Ishikawa (cell line): ENCODE measurements at regions not wholly inside any gene's neighbourhood (a gene's known extent, or its start where the extent isn't known, plus 50 kb on each side); places are given as distances from the start of the nearest gene placed in this dataset.

ENCODE experiments used
- CEBPB ChIP-seq: IDR thresholded peaks from 2 replicates; pipeline ENCODE4 v1.6.1; 2012
- CREB1 ChIP-seq: IDR thresholded peaks from 2 replicates; pipeline ENCODE4 v1.6.1; 2012; ENCODE audit warnings: low read depth
- EGR1 ChIP-seq: IDR thresholded peaks from 2 replicates; pipeline ENCODE4 v1.6.1; 2012
- EP300 ChIP-seq: IDR thresholded peaks from 2 replicates; pipeline ENCODE4 v1.6.1; 2012; ENCODE audit warnings: borderline replicate concordance
- FOXM1 ChIP-seq: IDR thresholded peaks from 2 replicates; pipeline ENCODE4 v1.6.1; 2012; ENCODE audit warnings: low read depth, borderline replicate concordance
- MAX ChIP-seq: IDR thresholded peaks from 2 replicates; pipeline ENCODE4 v1.6.1; 2012
- NFIC ChIP-seq: IDR thresholded peaks from 2 replicates; pipeline ENCODE4 v1.6.1; 2012
- RAD21 ChIP-seq: IDR thresholded peaks from 2 replicates; pipeline ENCODE4 v1.6.1; 2012; ENCODE audit warnings: low read depth
- REST ChIP-seq: IDR thresholded peaks from 2 replicates; pipeline ENCODE4 v1.6.1; 2012; ENCODE audit warnings: low read depth, mild to moderate bottlenecking
- TAF1 ChIP-seq: IDR thresholded peaks from 2 replicates; pipeline ENCODE4 v1.6.1; 2012; ENCODE audit warnings: low read depth, mild to moderate bottlenecking
- TCF12 ChIP-seq: IDR thresholded peaks from 2 replicates; pipeline ENCODE4 v1.6.1; 2012; ENCODE audit warnings: low read depth
- TEAD4 ChIP-seq: IDR thresholded peaks from 2 replicates; pipeline ENCODE4 v1.6.1; 2012
- USF1 ChIP-seq: IDR thresholded peaks from 2 replicates; pipeline ENCODE4 v1.6.1; 2012
- YY1 ChIP-seq: IDR thresholded peaks from 2 replicates; pipeline ENCODE4 v1.6.1; 2012; ENCODE audit warnings: low read depth
- ZBTB7A ChIP-seq: IDR thresholded peaks from 2 replicates; pipeline ENCODE4 v1.6.1; 2012; ENCODE audit warnings: low read depth

- TF ChIP-seq TEAD4 (no peak), EGR1 (no peak), FOXM1 (no peak), EP300 (no peak)
Observed at GRCh38 chr12:131327521-131328488, 374.1 kb downstream of the ADGRD1 start.

- no peak for TF ChIP-seq NFIC
- no peak for TF ChIP-seq EP300
- TF ChIP-seq FOXM1, result no peak
- no peak for TF ChIP-seq TAF1
- no peak for TF ChIP-seq EGR1
- no peak for TF ChIP-seq ZBTB7A
- TF ChIP-seq USF1, result no peak
- TF ChIP-seq YY1, result no peak
- no peak for TF ChIP-seq RAD21
- TF ChIP-seq TCF12, result no peak
- no peak for TF ChIP-seq CREB1
- no peak for TF ChIP-seq CEBPB
- TF ChIP-seq REST, result no peak
- TF ChIP-seq TEAD4, result no peak
- no peak for TF ChIP-seq MAX
Observed at GRCh38 chr12:131330106-131330815, 376.6 kb downstream of the ADGRD1 start.

GRCh38 chr12:131331148-131331750 lies 377.5 kb downstream of the ADGRD1 start:
- TF ChIP-seq TEAD4, result no peak
- no peak for TF ChIP-seq USF1
- TF ChIP-seq TCF12, result no peak

GRCh38 chr12:131332224-131332623 lies 378.5 kb downstream of the ADGRD1 start:
- TF ChIP-seq TEAD4 (no peak), FOXM1 (no peak)

- TF ChIP-seq NFIC, result no peak
- no peak for TF ChIP-seq EGR1
- no peak for TF ChIP-seq EP300
- TF ChIP-seq CREB1, result no peak
- TF ChIP-seq CEBPB, result no peak
- TF ChIP-seq TCF12, result no peak
- TF ChIP-seq REST, result no peak
- TF ChIP-seq USF1, result no peak
- no peak for TF ChIP-seq FOXM1
- TF ChIP-seq ZBTB7A, result no peak
- no peak for TF ChIP-seq YY1
- TF ChIP-seq TEAD4, result no peak
- no peak for TF ChIP-seq RAD21
- TF ChIP-seq TAF1, result no peak
- TF ChIP-seq MAX, result no peak
Observed at GRCh38 chr12:131333136-131333535, 377.8 kb upstream of the SFSWAP start.
